GM10266 (cell line): ENCODE measurements at regions not wholly inside any gene's neighbourhood (a gene's known extent, or its start where the extent isn't known, plus 50 kb on each side); places are given as distances from the start of the nearest gene placed in this dataset.

ENCODE experiments used
- DNase-seq: peaks from one replicate; pipeline ENCODE4 v3.0.0; 2012; ENCODE audit errors: extremely low spot score
- TF ChIP-seq, protein P1 (sequence below): IDR thresholded peaks from 2 replicates; pipeline ENCODE4 v1.5.1; 2012; ENCODE audit warnings: mild to moderate bottlenecking, low read depth; ENCODE audit not compliant: control insufficient read depth, insufficient read depth; ENCODE audit errors: missing control alignments

DNA sequence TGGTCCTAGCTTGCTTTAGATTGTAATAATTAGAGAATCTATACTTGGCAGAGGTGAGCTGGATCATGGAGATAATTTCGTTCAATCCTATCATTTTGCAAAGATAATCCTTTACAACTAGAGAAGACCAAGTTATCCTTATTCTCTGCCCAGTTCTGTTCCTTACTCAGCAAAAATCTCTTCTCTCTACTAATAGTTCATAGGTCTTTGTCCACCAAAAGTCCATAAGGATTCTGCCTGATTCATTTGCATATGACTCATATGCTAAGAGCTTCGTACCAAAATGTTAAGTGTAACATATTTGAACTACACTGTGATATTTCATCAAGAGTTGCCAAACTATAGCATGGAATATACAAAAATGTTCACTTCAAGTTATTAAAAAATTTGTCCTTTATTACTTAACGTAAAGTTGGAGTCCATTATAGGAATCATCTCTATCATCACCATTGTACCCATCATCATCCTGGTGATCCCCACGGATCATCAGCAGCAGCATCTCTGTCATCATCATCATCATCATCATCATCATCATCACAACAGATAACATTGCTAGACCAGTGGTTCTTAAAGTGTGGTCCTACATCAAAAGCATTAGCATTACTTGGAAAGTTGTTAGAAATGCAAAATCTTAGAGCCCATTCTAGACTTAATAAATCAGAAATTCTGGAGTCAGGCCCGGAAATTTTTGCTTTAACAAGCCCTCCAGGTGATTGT lies 463.0 kb downstream of the DHX35 start:
- DNase-seq = no peak
- TF ChIP-seq, protein P1, sequence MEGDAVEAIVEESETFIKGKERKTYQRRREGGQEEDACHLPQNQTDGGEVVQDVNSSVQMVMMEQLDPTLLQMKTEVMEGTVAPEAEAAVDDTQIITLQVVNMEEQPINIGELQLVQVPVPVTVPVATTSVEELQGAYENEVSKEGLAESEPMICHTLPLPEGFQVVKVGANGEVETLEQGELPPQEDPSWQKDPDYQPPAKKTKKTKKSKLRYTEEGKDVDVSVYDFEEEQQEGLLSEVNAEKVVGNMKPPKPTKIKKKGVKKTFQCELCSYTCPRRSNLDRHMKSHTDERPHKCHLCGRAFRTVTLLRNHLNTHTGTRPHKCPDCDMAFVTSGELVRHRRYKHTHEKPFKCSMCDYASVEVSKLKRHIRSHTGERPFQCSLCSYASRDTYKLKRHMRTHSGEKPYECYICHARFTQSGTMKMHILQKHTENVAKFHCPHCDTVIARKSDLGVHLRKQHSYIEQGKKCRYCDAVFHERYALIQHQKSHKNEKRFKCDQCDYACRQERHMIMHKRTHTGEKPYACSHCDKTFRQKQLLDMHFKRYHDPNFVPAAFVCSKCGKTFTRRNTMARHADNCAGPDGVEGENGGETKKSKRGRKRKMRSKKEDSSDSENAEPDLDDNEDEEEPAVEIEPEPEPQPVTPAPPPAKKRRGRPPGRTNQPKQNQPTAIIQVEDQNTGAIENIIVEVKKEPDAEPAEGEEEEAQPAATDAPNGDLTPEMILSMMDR = no peak

DNA sequence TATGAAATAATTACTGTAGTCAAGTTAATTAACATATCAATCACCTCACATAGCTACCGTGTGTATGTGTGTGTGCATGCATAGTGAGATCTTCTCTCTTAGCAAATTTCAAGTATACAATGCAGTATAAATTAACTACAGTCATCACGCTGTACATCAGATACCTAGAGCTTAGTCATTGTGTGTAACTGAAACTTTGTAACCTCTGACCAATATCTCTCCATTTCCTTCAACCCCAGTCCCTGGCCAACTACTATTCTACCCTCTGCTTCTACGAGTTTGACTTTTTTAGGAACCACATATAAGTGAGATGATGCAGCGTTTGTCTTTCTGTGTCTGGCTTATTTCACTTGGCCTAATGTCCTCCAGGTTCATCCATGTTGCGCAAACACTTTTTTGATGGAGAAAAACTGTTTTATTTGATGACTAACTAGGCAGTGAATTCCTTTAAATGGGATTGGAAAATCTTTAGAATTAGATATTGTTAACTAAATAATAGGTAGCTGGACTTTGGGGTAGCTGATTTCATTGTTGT lies 459.5 kb downstream of the DHX35 start:
- TF ChIP-seq, protein P1 = no peak

DNA sequence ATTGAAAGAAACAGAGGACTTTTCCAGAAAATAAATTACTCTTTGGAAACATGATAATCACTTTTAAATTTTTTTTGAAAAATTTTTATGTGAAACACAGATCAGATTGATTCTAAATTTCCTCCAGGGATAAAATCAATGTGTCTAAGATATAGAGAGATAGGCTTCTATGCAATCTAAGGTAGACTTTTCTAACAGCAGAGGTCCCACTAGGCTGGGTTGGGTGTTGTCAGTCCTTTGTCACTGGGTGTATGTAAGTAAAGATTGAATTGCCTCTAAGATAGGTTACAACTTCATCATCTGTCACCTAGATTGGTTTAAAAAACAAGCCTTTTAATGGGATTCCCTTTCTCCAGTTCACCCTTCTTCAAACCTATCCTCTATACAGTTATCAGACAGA lies 449.9 kb downstream of the DHX35 start:
- TF ChIP-seq, protein P1 = no peak
- no peak for DNase-seq

More for the DNA sequence above, 459.5 kb downstream of the DHX35 start:
- DNase-seq = no peak

DNA sequence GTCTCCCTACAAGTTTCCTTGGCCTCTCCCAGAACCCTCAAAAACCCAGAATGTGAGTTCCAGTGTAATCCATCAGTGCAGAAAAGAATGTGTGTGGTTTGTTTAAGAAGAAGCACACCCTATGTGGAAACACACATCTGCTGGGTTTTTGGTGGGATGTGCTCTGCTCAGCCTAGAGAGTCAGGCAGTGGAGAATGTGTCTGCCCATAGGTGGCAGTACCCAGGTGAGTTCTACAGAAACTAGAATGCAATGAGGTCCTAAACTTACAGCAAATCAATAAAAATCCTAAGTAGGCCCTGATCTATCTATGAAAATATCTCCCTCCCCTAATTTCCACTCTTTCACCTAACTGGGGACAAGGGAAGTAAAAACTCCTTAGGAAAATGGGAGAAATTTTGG lies 437.3 kb downstream of the DHX35 start:
- DNase-seq = no peak
- TF ChIP-seq, protein P1 = no peak

DNA sequence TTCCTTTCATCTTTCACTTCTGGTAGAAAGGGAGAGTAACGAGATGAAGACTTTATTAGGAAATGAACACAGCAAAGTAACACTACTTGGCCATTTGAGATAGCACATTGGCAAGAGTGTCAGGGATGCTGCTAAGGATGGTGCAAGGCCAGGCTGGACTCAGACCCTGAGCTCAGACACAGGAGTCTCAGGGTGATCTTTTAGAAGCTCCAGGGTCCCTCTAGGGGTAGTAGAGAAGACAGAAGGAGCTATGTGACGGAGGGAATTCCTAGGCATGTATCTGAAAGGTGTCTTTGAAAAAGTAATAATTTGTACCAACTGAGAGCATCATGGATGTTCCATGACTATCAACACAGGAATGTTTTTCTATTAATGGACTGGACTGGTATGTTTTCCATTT lies 436.5 kb downstream of the DHX35 start:
- DNase-seq = no peak
- TF ChIP-seq, protein P1 = no peak

DNA sequence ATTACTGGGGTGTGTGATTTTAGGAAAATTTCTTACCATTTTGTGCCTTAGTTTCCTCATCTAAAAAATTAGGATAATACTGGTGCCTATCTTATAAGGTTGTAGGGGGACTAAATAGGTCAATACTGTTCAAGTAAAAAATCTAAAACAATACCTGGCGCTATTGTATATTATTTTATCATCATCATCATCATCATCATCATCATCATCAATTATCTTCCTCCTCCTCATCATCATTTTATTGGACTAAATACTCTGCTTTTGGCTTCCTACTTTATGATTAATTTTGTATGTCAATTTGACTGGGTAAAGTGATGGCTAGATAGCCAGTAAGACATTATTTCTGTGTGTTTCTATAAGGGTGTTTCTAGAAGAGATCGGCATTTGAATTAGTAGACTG lies 435.5 kb downstream of the DHX35 start:
- no peak for DNase-seq
- TF ChIP-seq, protein P1 = no peak
